IMR-90 (cell line): ENCODE measurements at regions not wholly inside any gene's neighbourhood (a gene's known extent, or its start where the extent isn't known, plus 50 kb on each side); places are given as distances from the start of the nearest gene placed in this dataset.

Experiments used
- ATAC-seq: fragments of 200-7000 bp; cut with Tn5 transposase; 2 replicates; pipeline ENCODE4 v1.9.1; 2020; ENCODE audit warnings: low read depth, mild to moderate bottlenecking, moderate library complexity
- BruUV-seq: library from RNA; stranded (reverse); fragments of 400-500 nt; replicated peaks from 2 replicates; lab custom pipeline; 2021; lab: Mats Ljungman, UMichigan
- CTCF ChIA-PET: fragments of 300-600 bp; formaldehyde crosslinking; extraction: SDS; loops from one replicate; lab custom pipeline; 2021; ENCODE audit warnings: antibody characterized with exemption; lab: Yijun Ruan, JAX
- POLR2A ChIA-PET: fragments of 300-600 bp; sonication (Branson Sonifier 250); formaldehyde crosslinking; loops from one replicate; lab custom pipeline; 2022; ENCODE audit warnings: antibody characterized with exemption; ENCODE audit not compliant: unreplicated experiment; lab: Charles Lee
- DNase-seq: peaks from one replicate; pipeline ENCODE4 v3.0.0; 2013
- H2AFZ ChIP-seq: replicated peaks from 2 replicates; pipeline ENCODE3; 2013; ENCODE audit warnings: low read length, mild to moderate bottlenecking; ENCODE audit not compliant: poor library complexity
- H2AK5ac ChIP-seq: 2 replicates; pipeline ENCODE4 v1.6.1; 2013; ENCODE audit warnings: low read depth, low read length, inconsistent platforms
- H2AK9ac ChIP-seq: replicated peaks from 2 replicates; pipeline ENCODE3; 2013; ENCODE audit warnings: mild to moderate bottlenecking, low read depth, low read length, moderate library complexity; ENCODE audit not compliant: poor library complexity
- H2BK120ac ChIP-seq: 2 replicates; pipeline ENCODE4 v1.6.1; 2013; ENCODE audit warnings: low read depth, low read length, inconsistent platforms
- H2BK15ac ChIP-seq: 3 replicates; pipeline ENCODE4 v1.6.1; 2013; ENCODE audit warnings: low read depth, low read length, inconsistent platforms
- H2BK20ac ChIP-seq: 2 replicates; pipeline ENCODE4 v1.6.1; 2013; ENCODE audit warnings: low read depth, mild to moderate bottlenecking, inconsistent platforms, low read length, moderate library complexity
- H2BK5ac ChIP-seq: 2 replicates; pipeline ENCODE4 v1.6.1; 2013; ENCODE audit warnings: mild to moderate bottlenecking, low read depth, low read length, inconsistent platforms; ENCODE audit not compliant: poor library complexity, severe bottlenecking
- H3K14ac ChIP-seq: replicated peaks from 2 replicates; pipeline ENCODE4 v1.6.1; 2013; ENCODE audit warnings: low read depth, low read length, inconsistent platforms
- H3K18ac ChIP-seq: 2 replicates; pipeline ENCODE4 v1.6.1; 2013; ENCODE audit warnings: low read depth, low read length, control low read depth
- H3K23ac ChIP-seq: 2 replicates; pipeline ENCODE4 v1.6.1; 2013; ENCODE audit warnings: low read depth, low read length, inconsistent platforms
- H3K27ac ChIP-seq: 2 replicates; pipeline ENCODE4 v1.5.1; 2013; ENCODE audit warnings: mild to moderate bottlenecking, control low read depth, low read length; ENCODE audit not compliant: insufficient read depth
- H3K27me3 ChIP-seq: 2 replicates; pipeline ENCODE4 v1.6.1; 2013; ENCODE audit warnings: low read length; ENCODE audit not compliant: control insufficient read depth, insufficient read depth
- H3K36me3 ChIP-seq: 2 replicates; pipeline ENCODE4 v1.6.1; 2013; ENCODE audit warnings: low read length, mixed read lengths; ENCODE audit not compliant: control insufficient read depth, insufficient read depth
- H3K4ac ChIP-seq: 2 replicates; pipeline ENCODE4 v1.6.1; 2013; ENCODE audit warnings: low read depth, low read length, inconsistent platforms
- H3K4me1 ChIP-seq: 2 replicates; pipeline ENCODE4 v1.6.1; 2013; ENCODE audit warnings: low read length, mixed read lengths; ENCODE audit not compliant: control insufficient read depth, insufficient read depth
- H3K4me2 ChIP-seq: 2 replicates; pipeline ENCODE4 v1.6.1; 2013; ENCODE audit warnings: low read depth, mild to moderate bottlenecking, control low read depth, low read length, moderate library complexity
- H3K4me3 ChIP-seq: 2 replicates; pipeline ENCODE4 v1.5.1; 2013; ENCODE audit warnings: low read depth, mild to moderate bottlenecking, control low read depth, low read length, moderate library complexity; ENCODE audit not compliant: insufficient read depth
- H3K56ac ChIP-seq: 2 replicates; pipeline ENCODE4 v1.6.1; 2013; ENCODE audit warnings: low read length, inconsistent platforms; ENCODE audit not compliant: insufficient read depth; ENCODE audit errors: extremely low read depth
- H3K79me1 ChIP-seq, 2 experiments: 2 replicates each; pipeline ENCODE4 v1.6.1; 2013; ENCODE audit warnings: low read length in 2 of 2, inconsistent platforms in 1 of 2, low read depth in 1 of 2
- H3K9ac ChIP-seq: 2 replicates; pipeline ENCODE4 v1.6.1; 2013; ENCODE audit warnings: low read depth, low read length, control low read depth
- H3K9me1 ChIP-seq: 2 replicates; pipeline ENCODE4 v1.6.1; 2013; ENCODE audit warnings: low read length, inconsistent platforms; ENCODE audit not compliant: insufficient read depth
- H3K9me3 ChIP-seq: 2 replicates; pipeline ENCODE4 v1.6.1; 2013; ENCODE audit warnings: low read length; ENCODE audit not compliant: control insufficient read depth, insufficient read depth
- H4K20me1 ChIP-seq: 2 replicates; pipeline ENCODE4 v1.6.1; 2013; ENCODE audit warnings: low read length, inconsistent platforms; ENCODE audit not compliant: insufficient read depth
- H4K5ac ChIP-seq: 2 replicates; pipeline ENCODE4 v1.6.1; 2013; ENCODE audit warnings: mild to moderate bottlenecking, low read depth, low read length, control low read depth
- H4K8ac ChIP-seq, 2 experiments: 2 replicates each; pipeline ENCODE4 v1.6.1; 2013; ENCODE audit warnings: low read depth in 2 of 2, low read length in 2 of 2, control low read depth in 1 of 2, inconsistent platforms in 1 of 2
- H4K91ac ChIP-seq: 2 replicates; pipeline ENCODE4 v1.6.1; 2013; ENCODE audit warnings: low read depth, low read length, inconsistent platforms; ENCODE audit not compliant: insufficient read depth
- CTCF ChIP-seq: conservative IDR thresholded peaks from 2 replicates; pipeline ENCODE4 v1.5.1; 2012; ENCODE audit warnings: mild to moderate bottlenecking, low read depth, low read length, improper control_type of control experiment
- ELK1 ChIP-seq: fragments of 150-350 bp; IDR thresholded peaks from 2 replicates; pipeline ENCODE4 v1.6.1; 2016; ENCODE audit warnings: low read depth, mild to moderate bottlenecking, low read length, moderate library complexity, borderline replicate concordance
- MAZ ChIP-seq: IDR thresholded peaks from 2 replicates; pipeline ENCODE4 v1.6.1; 2012; ENCODE audit warnings: low read depth, mild to moderate bottlenecking, low read length, improper control_type of control experiment, moderate library complexity, borderline replicate concordance
- MXI1 ChIP-seq: IDR thresholded peaks from 2 replicates; pipeline ENCODE4 v1.6.1; 2012; ENCODE audit warnings: low read depth, mild to moderate bottlenecking, low read length, moderate library complexity, borderline replicate concordance
- NFE2L2 ChIP-seq: fragments of 150-350 bp; IDR thresholded peaks from 2 replicates; pipeline ENCODE4 v1.6.1; 2016; ENCODE audit warnings: low read depth, mild to moderate bottlenecking, low read length
- POLR2A ChIP-seq: IDR thresholded peaks from 2 replicates; pipeline ENCODE4 v1.6.1; 2012; ENCODE audit warnings: mild to moderate bottlenecking, low read depth, low read length
- RCOR1 ChIP-seq: IDR thresholded peaks from 2 replicates; pipeline ENCODE4 v1.6.1; 2012; ENCODE audit warnings: mild to moderate bottlenecking, low read length, improper control_type of control experiment; ENCODE audit not compliant: insufficient replicate concordance
- RFX5 ChIP-seq: IDR thresholded peaks from 2 replicates; pipeline ENCODE4 v1.8.0; 2012; ENCODE audit warnings: low read depth, mild to moderate bottlenecking, low read length, moderate library complexity
- USF2 ChIP-seq: fragments of 150-350 bp; IDR thresholded peaks from 2 replicates; pipeline ENCODE4 v1.6.1; 2017; ENCODE audit warnings: mild to moderate bottlenecking, antibody characterized with exemption, low read length, low read depth
- WGBS, 2 experiments: methylation state at CpG; one replicate each; pipeline versions ENCODE4 v1.1.5 to v1.1.7; 2013; ENCODE audit warnings: missing lambda C conversion rate in 2 of 2; ENCODE audit not compliant: insufficient read length in 1 of 2; ENCODE audit errors: extremely low coverage in 2 of 2; 5-methylcytosine and 5-hydroxymethylcytosine counted together
- dilution Hi-C: fragments of 300-500 bp; cut with HindIII; formaldehyde crosslinking; loops from one replicate; pipeline ENCODE4 v1.14.3; 2018; ENCODE audit warnings: low sequenced_read_pairs; ENCODE audit not compliant: unreplicated experiment
- in situ Hi-C: fragments of 300-500 bp; cut with MboI; formaldehyde crosslinking; loops from 3 replicates; pipeline ENCODE4 v1.14.3; 2019; ENCODE audit warnings: low sequenced_read_pairs, inconsistent platforms, mixed read lengths
- intact Hi-C: fragments of 100-400 bp; cut with micrococcal nuclease; formaldehyde crosslinking; loops from 2 replicates; pipeline ENCODE4 v1.10.0; 2022

- H3K9me1 ChIP-seq = peaks cover 3% of the 10 kb centered on the region; the same call in 1 of the 2 replicates
- H2BK15ac ChIP-seq = no peak overlapping the region
- ATAC-seq (no peak), DNase-seq (no peak)
- no peak overlapping the region for H3K4ac ChIP-seq
- H3K4me3 ChIP-seq = no peak overlapping the region
- H3K36me3 ChIP-seq = no peaks in the 10 kb centered on the region
- no peaks in the 10 kb centered on the region for H3K79me1 ChIP-seq
- no peak overlapping the region for H2BK120ac ChIP-seq
- peaks cover 2% of the 10 kb centered on the region; the same call in 1 of the 2 replicates for H3K4me1 ChIP-seq
- no peak overlapping the region for H2AK5ac ChIP-seq
- no TSS peak for BruUV-seq
- no peaks in the 10 kb centered on the region for H3K9me3 ChIP-seq
- no peaks in the 10 kb centered on the region for H3K27me3 ChIP-seq
- CTCF ChIA-PET = no interaction called here
- no peak overlapping the region for H4K5ac ChIP-seq
- H4K91ac ChIP-seq = no peak overlapping the region
- TF ChIP-seq MXI1 (no peak), MAZ (no peak), RCOR1 (no peak), POLR2A (no peak), CTCF (no peak), RFX5 (no peak), USF2 (no peak), NFE2L2 (no peak), ELK1 (no peak)
- POLR2A ChIA-PET = no interaction called here
- no peak overlapping the region for H3K27ac ChIP-seq
- H2AK9ac ChIP-seq = no peak overlapping the region
- no peak overlapping the region for H3K56ac ChIP-seq
- dilution Hi-C loops = no loop called here
- H2AFZ ChIP-seq = no peak overlapping the region
- H3K23ac ChIP-seq = no peak overlapping the region
- peak overlapping the region; percentile 18; the same call in 1 of the 2 replicates for H2BK20ac ChIP-seq
- in situ Hi-C loops = no loop called here
- no peaks in the 10 kb centered on the region for H4K20me1 ChIP-seq
- no peak overlapping the region for H3K4me2 ChIP-seq
- H2BK5ac ChIP-seq = no peak overlapping the region
- no peak overlapping the region for H3K9ac ChIP-seq
- WGBS, 2 experiments = no CpG with 5 or more reads among the region's 3 CpGs
- intact Hi-C loops = no loop called here
- H4K8ac ChIP-seq = no peak overlapping the region
- no peak overlapping the region for H3K18ac ChIP-seq
- H3K14ac ChIP-seq = no peak overlapping the region
These were observed 71.7 kb upstream of the RBMS1 start for GRCh38 chr2:160565099-160565845.
